Testis (tissue), 2 donors: ENCODE measurements at regions not wholly inside any gene's neighbourhood (a gene's known extent, or its start where the extent isn't known, plus 50 kb on each side); places are given as distances from the start of the nearest gene placed in this dataset.

Experiments used
- DNase-seq: peaks from one replicate; pipeline ENCODE4 v3.0.0-alpha.2; 2019
- H3K27ac ChIP-seq, 2 donors: fragments of 200-600 bp; sonication (generic); one replicate each; pipeline ENCODE4 v1.5.1; 2019
- H3K27me3 ChIP-seq: fragments of 200-600 bp; sonication (generic); one replicate; pipeline ENCODE4 v1.5.1; 2019
- H3K36me3 ChIP-seq: fragments of 200-600 bp; sonication (generic); one replicate; pipeline ENCODE4 v1.5.1; 2017; ENCODE audit warnings: low read depth; ENCODE audit errors: missing control alignments
- H3K4me1 ChIP-seq: fragments of 200-600 bp; sonication (generic); one replicate; pipeline ENCODE4 v1.5.1; 2019
- H3K4me3 ChIP-seq, 2 donors: fragments of 200-600 bp; sonication (generic); one replicate each; pipeline ENCODE4 v1.5.1; 2017 to 2019
- H3K9me3 ChIP-seq: fragments of 200-600 bp; sonication (generic); one replicate; pipeline ENCODE4 v1.5.1; 2017
- CTCF ChIP-seq, 3 experiments: fragments of 450-650 bp in 2 of 3; fragments of 200-600 bp in 1 of 3; sonication (generic) in 1 of 3; IDR thresholded peaks; one replicate each; pipeline ENCODE4 v1.5.1; 2016 to 2019; ENCODE audit warnings: antibody characterized with exemption in 3 of 3, mild to moderate bottlenecking in 2 of 3, moderate library complexity in 1 of 3
- POLR2A ChIP-seq: fragments of 450-650 bp; IDR thresholded peaks from one replicate; pipeline ENCODE4 v1.6.1; 2017; ENCODE audit warnings: antibody characterized with exemption, mild to moderate bottlenecking, moderate library complexity
- WGBS, 2 donors: methylation state at CpG; one replicate each; pipeline ENCODE4 v1.1.5; 2018; 5-methylcytosine and 5-hydroxymethylcytosine counted together
- intact Hi-C: fragments of 100-400 bp; cut with DNase I; formaldehyde crosslinking; loops from one replicate; pipeline ENCODE4 v1.15.1; 2023; ENCODE audit warnings: low total_unique reads

GRCh38 chr18:71966791-71967190, 577.4 kb downstream of the CBLN2 start:
- H3K27me3 ChIP-seq = no peaks in the 10 kb centered on the region
- H3K36me3 ChIP-seq = no peaks in the 10 kb centered on the region
- no peak overlapping the region for H3K27ac ChIP-seq
- DNase-seq = no peak
- no peak overlapping the region for H3K4me3 ChIP-seq
- no peaks in the 10 kb centered on the region for H3K4me1 ChIP-seq
- intact Hi-C loops = no loop called here
- TF ChIP-seq POLR2A = no peak
- no peak for TF ChIP-seq CTCF (IDR thresholded peaks at IDR 0.05)
- no peaks in the 10 kb centered on the region for H3K9me3 ChIP-seq

GRCh38 chr18:71958605-71959004, 585.5 kb downstream of the CBLN2 start:
- Histone ChIP-seq H3K36me3 (no peaks in the 10 kb centered on the region), H3K4me3 (no peak overlapping the region), H3K4me1 (no peaks in the 10 kb centered on the region), H3K27me3 (no peaks in the 10 kb centered on the region), H3K9me3 (no peaks in the 10 kb centered on the region), H3K27ac (no peak overlapping the region)
- DNase-seq = no peak
- 40 to 45% methylated on average over 2 of the region's 2 CpGs for WGBS, 2 donors
- intact Hi-C loops = no loop called here
- TF ChIP-seq CTCF (IDR thresholded peaks at IDR 0.05) (no peak), POLR2A (no peak)

- Histone ChIP-seq H3K36me3 (no peaks in the 10 kb centered on the region), H3K4me1 (no peaks in the 10 kb centered on the region), H3K4me3 (no peak overlapping the region), H3K27me3 (no peaks in the 10 kb centered on the region), H3K27ac (no peak overlapping the region), H3K9me3 (no peaks in the 10 kb centered on the region)
- intact Hi-C loops = no loop called here
- no peak for DNase-seq
- 67 to 70% methylated on average over 5 to 6 of the region's 6 CpGs for WGBS, 2 donors
- no peak for TF ChIP-seq POLR2A
- no peak for TF ChIP-seq CTCF (IDR thresholded peaks at IDR 0.05)
Measured at GRCh38 chr18:71951001-71951400, 593.1 kb downstream of the CBLN2 start.

- TF ChIP-seq POLR2A (no peak), CTCF (IDR thresholded peaks at IDR 0.05) (no peak)
- no peak overlapping the region for H3K27ac ChIP-seq
- H3K4me3 ChIP-seq = no peak overlapping the region
- no peaks in the 10 kb centered on the region for H3K27me3 ChIP-seq
- no peaks in the 10 kb centered on the region for H3K4me1 ChIP-seq
- 89 to 90% methylated on average over 1 of the region's 1 CpG for WGBS, 2 donors
- no peaks in the 10 kb centered on the region for H3K9me3 ChIP-seq
- H3K36me3 ChIP-seq = no peaks in the 10 kb centered on the region
- intact Hi-C loops = no loop called here
- DNase-seq = no peak
Measured at GRCh38 chr18:71942433-71942832, 601.7 kb downstream of the CBLN2 start.

- intact Hi-C loops = no loop called here
- Histone ChIP-seq H3K9me3 (no peaks in the 10 kb centered on the region), H3K4me1 (no peaks in the 10 kb centered on the region), H3K36me3 (no peaks in the 10 kb centered on the region), H3K27ac (no peak overlapping the region), H3K4me3 (no peak overlapping the region), H3K27me3 (no peaks in the 10 kb centered on the region)
- no peak for TF ChIP-seq POLR2A
- TF ChIP-seq CTCF (IDR thresholded peaks at IDR 0.05) = no peak
- DNase-seq = no peak
Measured at GRCh38 chr18:71939483-71939882, 604.7 kb downstream of the CBLN2 start.
